DLD1 (cell line): ENCODE measurements at regions not wholly inside any gene's neighbourhood (a gene's known extent, or its start where the extent isn't known, plus 50 kb on each side); places are given as distances from the start of the nearest gene placed in this dataset.

Experiments used
- in situ Hi-C: cut with HindIII; loops from 2 replicates; pipeline ENCODE4 v1.10.0; 2017; ENCODE audit warnings: low sequenced_read_pairs

- in situ Hi-C loops, result no loop called here
Observed at GRCh38 chr6:94124333-94124732, 705.0 kb upstream of the EPHA7 start.

- in situ Hi-C loops, result no loop called here
Observed at GRCh38 chr6:94121094-94121493, 701.7 kb upstream of the EPHA7 start.

- in situ Hi-C loops, result no loop called here
Observed at GRCh38 chr6:94099072-94099471, 679.7 kb upstream of the EPHA7 start.

GRCh38 chr6:94095961-94096360 lies 676.6 kb upstream of the EPHA7 start:
- in situ Hi-C loops, result no loop called here

- in situ Hi-C loops, result no loop called here
Observed at GRCh38 chr6:94089941-94090340, 670.6 kb upstream of the EPHA7 start.

GRCh38 chr6:94088870-94089269 lies 669.5 kb upstream of the EPHA7 start:
- in situ Hi-C loops, result no loop called here

- in situ Hi-C loops, result no loop called here
Observed at GRCh38 chr6:94074764-94075163, 655.4 kb upstream of the EPHA7 start.

- in situ Hi-C loops, result no loop called here
Observed at GRCh38 chr6:94071835-94072234, 652.5 kb upstream of the EPHA7 start.

- in situ Hi-C loops, result no loop called here
Observed at GRCh38 chr6:94065707-94066337, 646.5 kb upstream of the EPHA7 start.

- in situ Hi-C loops, result no loop called here
Observed at GRCh38 chr6:94052749-94053148, 633.4 kb upstream of the EPHA7 start.

GRCh38 chr6:94050515-94050914 lies 631.2 kb upstream of the EPHA7 start:
- in situ Hi-C loops, result no loop called here

- in situ Hi-C loops, result no loop called here
Observed at GRCh38 chr6:94049001-94049400, 629.6 kb upstream of the EPHA7 start.

- in situ Hi-C loops, result no loop called here
Observed at GRCh38 chr6:94045099-94045829, 625.9 kb upstream of the EPHA7 start.

- in situ Hi-C loops, result no loop called here
Observed at GRCh38 chr6:94041945-94042709, 622.8 kb upstream of the EPHA7 start.

- in situ Hi-C loops, result no loop called here
Observed at GRCh38 chr6:94036024-94036423, 616.7 kb upstream of the EPHA7 start.

GRCh38 chr6:94027374-94027773 lies 608.0 kb upstream of the EPHA7 start:
- in situ Hi-C loops, result no loop called here

GRCh38 chr6:94026575-94026974 lies 607.2 kb upstream of the EPHA7 start:
- in situ Hi-C loops, result no loop called here

GRCh38 chr6:94005835-94006234 lies 586.5 kb upstream of the EPHA7 start:
- in situ Hi-C loops, result no loop called here

GRCh38 chr6:93992976-93993375 lies 573.6 kb upstream of the EPHA7 start:
- in situ Hi-C loops, result no loop called here

GRCh38 chr6:93989630-93990029 lies 570.3 kb upstream of the EPHA7 start:
- in situ Hi-C loops, result no loop called here

- in situ Hi-C loops, result no loop called here
Observed at GRCh38 chr6:93985953-93986352, 566.6 kb upstream of the EPHA7 start.

- in situ Hi-C loops, result no loop called here
Observed at GRCh38 chr6:93975159-93975558, 555.8 kb upstream of the EPHA7 start.
